DND-41 (cell line): ENCODE measurements at regions not wholly inside any gene's neighbourhood (a gene's known extent, or its start where the extent isn't known, plus 50 kb on each side); places are given as distances from the start of the nearest gene placed in this dataset.
"Not testable (repeated sequence)": the region's sequence is repeated elsewhere in the genome, so short reads cannot be mapped to it uniquely, and the experiment has no call there.

Experiments used
- ATAC-seq: fragments of 200-7000 bp; cut with Tn5 transposase; 3 replicates; pipeline ENCODE4 v1.9.1; 2021; ENCODE audit warnings: low read depth; ENCODE audit not compliant: insufficient read depth
- DNase-seq: peaks from one replicate; pipeline ENCODE4 v3.0.0-alpha.2; 2020
- H2AFZ ChIP-seq: 2 replicates; pipeline ENCODE4 v1.6.0; 2012; ENCODE audit warnings: low read depth, low read length
- H3K27ac ChIP-seq: 2 replicates; pipeline ENCODE4 v1.5.1; 2012; ENCODE audit warnings: low read length, inconsistent platforms
- H3K27me3 ChIP-seq: fragments of 200-600 bp; sonication (generic); 2 replicates; pipeline ENCODE4 v1.6.0; 2012; ENCODE audit warnings: low read length, mild to moderate bottlenecking, inconsistent platforms; ENCODE audit not compliant: insufficient read depth, poor library complexity
- H3K36me3 ChIP-seq: 2 replicates; pipeline ENCODE4 v1.5.1; 2012; ENCODE audit warnings: low read length, inconsistent platforms; ENCODE audit not compliant: insufficient read depth
- H3K4me1 ChIP-seq: 2 replicates; pipeline ENCODE4 v1.5.1; 2012; ENCODE audit warnings: mild to moderate bottlenecking, low read length; ENCODE audit not compliant: insufficient read depth
- H3K4me2 ChIP-seq: 2 replicates; pipeline ENCODE4 v1.6.0; 2012; ENCODE audit warnings: mild to moderate bottlenecking, moderate library complexity, low read length, inconsistent platforms; ENCODE audit not compliant: insufficient read depth
- H3K4me3 ChIP-seq, 2 experiments: fragments of 200-600 bp in 1 of 2; shearing (Covaris generic) in 1 of 2; 2 replicates each; pipeline ENCODE4 v1.5.1; 2012 to 2016; ENCODE audit warnings: inconsistent platforms in 2 of 2, low read length in 2 of 2, mild to moderate bottlenecking in 2 of 2, low read depth in 1 of 2, moderate library complexity in 1 of 2
- H3K79me2 ChIP-seq: 2 replicates; pipeline ENCODE4 v1.6.0; 2012; ENCODE audit warnings: low read length, inconsistent platforms; ENCODE audit not compliant: insufficient read depth
- H3K9ac ChIP-seq: 2 replicates; pipeline ENCODE4 v1.6.0; 2012; ENCODE audit warnings: low read depth, mild to moderate bottlenecking, inconsistent platforms, low read length, moderate library complexity
- H3K9me3 ChIP-seq: 2 replicates; pipeline ENCODE4 v1.5.1; 2012; ENCODE audit warnings: low read length, moderate library complexity, mild to moderate bottlenecking, inconsistent platforms; ENCODE audit not compliant: insufficient read depth, severe bottlenecking
- H4K20me1 ChIP-seq: 2 replicates; pipeline ENCODE4 v1.6.0; 2012; ENCODE audit warnings: low read length; ENCODE audit not compliant: insufficient read depth
- CTCF ChIP-seq: IDR thresholded peaks from 2 replicates; pipeline ENCODE4 v1.5.1; 2012; ENCODE audit warnings: borderline replicate concordance, low read length, moderate library complexity, mild to moderate bottlenecking; ENCODE audit not compliant: poor library complexity, severe bottlenecking; ENCODE audit errors: extremely low read depth
- EZH2 ChIP-seq: IDR thresholded peaks from 3 replicates; pipeline ENCODE4 v1.6.1; 2012; ENCODE audit warnings: borderline replicate concordance, low read depth, mild to moderate bottlenecking, moderate library complexity, low read length, inconsistent platforms; ENCODE audit not compliant: severe bottlenecking

- DNase-seq: no peak
- no peak overlapping the region for H3K4me3 ChIP-seq
- H3K9ac ChIP-seq: no peak overlapping the region
- no peaks in the 10 kb centered on the region for H3K4me1 ChIP-seq
- no peaks in the 10 kb centered on the region for H3K9me3 ChIP-seq
- no peaks in the 10 kb centered on the region for H3K36me3 ChIP-seq
- H4K20me1 ChIP-seq: no peaks in the 10 kb centered on the region
- no peaks in the 10 kb centered on the region for H3K27me3 ChIP-seq
- ATAC-seq: no peak
- H3K4me2 ChIP-seq: no peak overlapping the region
- TF ChIP-seq EZH2 (no peak), CTCF (no peak)
- no peaks in the 10 kb centered on the region for H3K79me2 ChIP-seq
- no peak overlapping the region for H3K27ac ChIP-seq
- H2AFZ ChIP-seq: no peak overlapping the region
Measured at GRCh38 chr7:53131697-53132096, 96.3 kb downstream of the POM121L12 start.

- Histone ChIP-seq H3K4me2 (no peak overlapping the region), H3K4me1 (no peaks in the 10 kb centered on the region), H4K20me1 (no peaks in the 10 kb centered on the region), H3K27me3 (no peaks in the 10 kb centered on the region), H3K36me3 (no peaks in the 10 kb centered on the region), H3K9ac (no peak overlapping the region), H3K9me3 (no peaks in the 10 kb centered on the region), H2AFZ (no peak overlapping the region), H3K79me2 (no peaks in the 10 kb centered on the region), H3K27ac (no peak overlapping the region), H3K4me3 (no peak overlapping the region)
- ATAC-seq (no peak), DNase-seq (no peak)
- TF ChIP-seq CTCF (no peak), EZH2 (no peak)
Measured at GRCh38 chr7:53151496-53151895, 116.1 kb downstream of the POM121L12 start.

- H3K79me2 ChIP-seq, H3K4me1 ChIP-seq, H3K9me3 ChIP-seq, H3K9ac ChIP-seq, H3K4me3 ChIP-seq, H3K4me2 ChIP-seq, DNase-seq, H2AFZ ChIP-seq, H3K27me3 ChIP-seq, ATAC-seq, H4K20me1 ChIP-seq, H3K36me3 ChIP-seq, H3K27ac ChIP-seq: not testable (repeated sequence)
Measured at GRCh38 chr7:53187184-53187583, 151.8 kb downstream of the POM121L12 start.

GRCh38 chr7:53191191-53191695 is 155.8 kb downstream of the POM121L12 start:
- TF ChIP-seq CTCF (no peak), EZH2 (no peak)
- DNase-seq (no peak), ATAC-seq (no peak)
- no peak overlapping the region for H3K4me3 ChIP-seq
- no peak overlapping the region for H3K27ac ChIP-seq
- no peak overlapping the region for H3K9ac ChIP-seq
- H2AFZ ChIP-seq: no peak overlapping the region
- H3K4me2 ChIP-seq: no peak overlapping the region
- no peaks in the 10 kb centered on the region for H3K36me3 ChIP-seq
- H3K4me1 ChIP-seq: no peaks in the 10 kb centered on the region
- no peaks in the 10 kb centered on the region for H4K20me1 ChIP-seq
- H3K9me3 ChIP-seq: no peaks in the 10 kb centered on the region
- no peaks in the 10 kb centered on the region for H3K79me2 ChIP-seq
- H3K27me3 ChIP-seq: no peaks in the 10 kb centered on the region
